ENCODE measurements at regions not wholly inside any gene's neighbourhood (a gene's known extent, or its start where the extent isn't known, plus 50 kb on each side); places are given as distances from the start of the nearest gene placed in this dataset.

DNA sequence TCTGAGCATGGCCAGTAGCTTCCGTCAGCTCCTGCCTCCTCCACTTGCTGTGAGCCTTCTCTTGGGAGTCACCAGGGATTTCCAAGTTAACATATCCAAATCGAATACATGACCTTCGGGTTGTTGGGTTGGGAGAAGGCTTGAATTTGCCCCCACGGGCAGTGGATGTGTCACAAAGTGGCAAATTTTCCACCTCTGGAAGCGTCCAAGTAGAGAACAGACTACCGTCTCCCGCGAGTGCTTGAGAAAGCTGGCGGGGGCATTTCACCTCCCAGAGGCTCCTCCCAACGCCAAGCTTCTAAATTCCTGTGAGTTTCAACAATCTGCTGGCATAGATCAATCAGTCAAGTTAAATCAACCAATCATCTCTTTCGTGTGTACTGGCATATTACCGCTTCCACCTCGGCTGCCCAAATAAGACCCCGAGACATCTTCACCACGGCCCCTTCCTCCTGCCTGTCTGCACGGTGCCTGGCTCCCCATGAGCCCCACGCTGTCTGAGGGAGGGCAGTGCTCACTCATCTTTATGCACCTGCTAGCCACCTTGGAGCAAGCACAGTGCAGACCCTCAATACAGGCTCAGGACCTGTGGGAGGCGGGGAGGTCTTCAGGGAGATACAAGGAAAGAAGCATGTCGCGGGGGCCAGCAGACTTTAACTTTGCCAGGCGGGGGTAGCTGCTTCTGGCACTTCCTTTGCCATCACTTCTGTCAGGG is 79.1 kb downstream of the MRPL36 start:
- FAIRE-seq (no peak), ATAC-seq (no peak), DNase-seq (ENCODE audit: low spot score) (no peak)
- intact Hi-C loops (cut with micrococcal nuclease; ENCODE audit: unreplicated experiment), result no loop called here
- Histone ChIP-seq H3K4me1 (ENCODE audit: insufficient read depth, low read length) (no peaks in the 10 kb centered on the region), H3K9ac (ENCODE audit: insufficient read depth, low read depth, low read length) (no peak overlapping the region), H3K4me3 (replicated peaks in 1 of 3; ENCODE audit: insufficient read depth in 1 of 3, low read depth in 2 of 3, low read length in 3 of 3) (no peak overlapping the region), H3K27me3 (ENCODE audit: control insufficient read depth in 1 of 2, insufficient read depth in 2 of 2, low read length in 2 of 2) (peaks cover 0 to 30% of the 10 kb centered on the region in 2 experiments), H3K79me2 (ENCODE audit: insufficient read depth, low read length) (no peaks in the 10 kb centered on the region), H3K9me3 (ENCODE audit: low read length) (peaks cover 17% of the 10 kb centered on the region), H3K4me2 (ENCODE audit: low read depth, low read length) (no peak overlapping the region), H3K27ac (ENCODE audit: extremely low read length, insufficient read depth, low read length) (no peak overlapping the region), H2AFZ (ENCODE audit: low read length) (no peak overlapping the region), H4K20me1 (ENCODE audit: insufficient read depth, low read length) (no peaks in the 10 kb centered on the region), H3K36me3 (replicated peaks in 1 of 2; ENCODE audit: control insufficient read depth in 1 of 2, insufficient read depth in 2 of 2, low read length in 2 of 2) (no peaks in the 10 kb centered on the region)
- 21% methylated on average over 19 of the region's 21 CpGs for WGBS (ENCODE audit: low lambda C conversion rate)
- CTCF ChIA-PET (ENCODE audit: low intra/inter-chr PET ratio, low total read pairs), result no interaction called here
- no TSS peak for BruUV-seq (replicated peaks)
- in situ Hi-C loops (cut with HindIII; ENCODE audit: extremely low pct_ligation_motif_present, low pct_unique_long_range_greater_than_20kb), result no loop called here
- TF ChIP-seq KDM3A (CRISPR knock-in tag; IDR thresholded peaks at IDR 0.05; ENCODE audit: low read depth) (no peak), ZNF33A (CRISPR knock-in tag; IDR thresholded peaks at IDR 0.05; ENCODE audit: borderline replicate concordance) (no peak), ATM (IDR thresholded peaks at IDR 0.05; ENCODE audit: borderline replicate concordance) (no peak), CREBL2 (CRISPR knock-in tag; IDR thresholded peaks at IDR 0.05; ENCODE audit: borderline replicate concordance) (no peak), ZNF432 (CRISPR knock-in tag; IDR thresholded peaks at IDR 0.05; ENCODE audit: borderline replicate concordance) (no peak), TEAD3 (CRISPR knock-in tag; optimal IDR thresholded peaks at IDR 0.05; ENCODE audit: borderline replicate concordance) (no peak), YEATS2 (CRISPR knock-in tag; IDR thresholded peaks at IDR 0.05; ENCODE audit: borderline replicate concordance) (no peak)
- TF ChIP-seq, protein P1, sequence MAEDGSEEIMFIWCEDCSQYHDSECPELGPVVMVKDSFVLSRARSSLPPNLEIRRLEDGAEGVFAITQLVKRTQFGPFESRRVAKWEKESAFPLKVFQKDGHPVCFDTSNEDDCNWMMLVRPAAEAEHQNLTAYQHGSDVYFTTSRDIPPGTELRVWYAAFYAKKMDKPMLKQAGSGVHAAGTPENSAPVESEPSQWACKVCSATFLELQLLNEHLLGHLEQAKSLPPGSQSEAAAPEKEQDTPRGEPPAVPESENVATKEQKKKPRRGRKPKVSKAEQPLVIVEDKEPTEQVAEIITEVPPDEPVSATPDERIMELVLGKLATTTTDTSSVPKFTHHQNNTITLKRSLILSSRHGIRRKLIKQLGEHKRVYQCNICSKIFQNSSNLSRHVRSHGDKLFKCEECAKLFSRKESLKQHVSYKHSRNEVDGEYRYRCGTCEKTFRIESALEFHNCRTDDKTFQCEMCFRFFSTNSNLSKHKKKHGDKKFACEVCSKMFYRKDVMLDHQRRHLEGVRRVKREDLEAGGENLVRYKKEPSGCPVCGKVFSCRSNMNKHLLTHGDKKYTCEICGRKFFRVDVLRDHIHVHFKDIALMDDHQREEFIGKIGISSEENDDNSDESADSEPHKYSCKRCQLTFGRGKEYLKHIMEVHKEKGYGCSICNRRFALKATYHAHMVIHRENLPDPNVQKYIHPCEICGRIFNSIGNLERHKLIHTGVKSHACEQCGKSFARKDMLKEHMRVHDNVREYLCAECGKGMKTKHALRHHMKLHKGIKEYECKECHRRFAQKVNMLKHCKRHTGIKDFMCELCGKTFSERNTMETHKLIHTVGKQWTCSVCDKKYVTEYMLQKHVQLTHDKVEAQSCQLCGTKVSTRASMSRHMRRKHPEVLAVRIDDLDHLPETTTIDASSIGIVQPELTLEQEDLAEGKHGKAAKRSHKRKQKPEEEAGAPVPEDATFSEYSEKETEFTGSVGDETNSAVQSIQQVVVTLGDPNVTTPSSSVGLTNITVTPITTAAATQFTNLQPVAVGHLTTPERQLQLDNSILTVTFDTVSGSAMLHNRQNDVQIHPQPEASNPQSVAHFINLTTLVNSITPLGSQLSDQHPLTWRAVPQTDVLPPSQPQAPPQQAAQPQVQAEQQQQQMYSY (CRISPR knock-in tag; IDR thresholded peaks at IDR 0.05), result no peak
- POLR2A ChIA-PET, result no interaction called here

Measured in HepG2 (cell line).